ENCODE measurements at regions not wholly inside any gene's neighbourhood (a gene's known extent, or its start where the extent isn't known, plus 50 kb on each side); places are given as distances from the start of the nearest gene placed in this dataset.

DNA sequence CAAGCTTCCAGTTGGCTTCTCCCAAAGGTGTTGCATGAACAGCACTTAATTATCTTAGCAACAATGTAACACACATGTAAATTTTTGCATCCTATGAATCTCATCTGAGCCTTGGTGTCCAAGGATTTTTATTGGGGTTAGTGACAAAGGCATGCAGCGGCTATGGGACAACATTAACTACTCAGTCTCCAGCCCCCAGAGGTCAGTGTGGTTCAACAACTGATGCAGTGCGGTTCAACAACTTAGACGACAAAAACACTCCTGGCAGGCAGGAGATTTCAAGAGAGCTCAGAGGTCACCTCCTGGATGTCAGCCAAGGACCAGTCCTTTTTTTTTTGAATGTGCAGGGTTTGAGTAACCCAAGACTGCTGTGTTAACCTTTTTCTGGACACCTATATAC is 77.5 kb upstream of the HMCN1 start:
- H3K27me3 ChIP-seq = no peaks in the 10 kb centered on the region
- no peak for DNase-seq
- no peaks in the 10 kb centered on the region for H3K36me3 ChIP-seq
- intact Hi-C loops (cut with DNase I) = no loop called here
- WGBS, 3 donors = 82 to 91% (median 89%) methylated on average over 3 of the region's 3 CpGs
- no peaks in the 10 kb centered on the region for H3K9me3 ChIP-seq
- no peaks in the 10 kb centered on the region for H3K4me1 ChIP-seq (ENCODE audit: insufficient read depth)
- H3K27ac ChIP-seq = no peak overlapping the region
- no peak overlapping the region for H3K4me3 ChIP-seq
- TF ChIP-seq POLR2A (IDR thresholded peaks at IDR 0.05) = no peak
- TF ChIP-seq EP300 (IDR thresholded peaks at IDR 0.05) = no peak
- TF ChIP-seq, protein P1, sequence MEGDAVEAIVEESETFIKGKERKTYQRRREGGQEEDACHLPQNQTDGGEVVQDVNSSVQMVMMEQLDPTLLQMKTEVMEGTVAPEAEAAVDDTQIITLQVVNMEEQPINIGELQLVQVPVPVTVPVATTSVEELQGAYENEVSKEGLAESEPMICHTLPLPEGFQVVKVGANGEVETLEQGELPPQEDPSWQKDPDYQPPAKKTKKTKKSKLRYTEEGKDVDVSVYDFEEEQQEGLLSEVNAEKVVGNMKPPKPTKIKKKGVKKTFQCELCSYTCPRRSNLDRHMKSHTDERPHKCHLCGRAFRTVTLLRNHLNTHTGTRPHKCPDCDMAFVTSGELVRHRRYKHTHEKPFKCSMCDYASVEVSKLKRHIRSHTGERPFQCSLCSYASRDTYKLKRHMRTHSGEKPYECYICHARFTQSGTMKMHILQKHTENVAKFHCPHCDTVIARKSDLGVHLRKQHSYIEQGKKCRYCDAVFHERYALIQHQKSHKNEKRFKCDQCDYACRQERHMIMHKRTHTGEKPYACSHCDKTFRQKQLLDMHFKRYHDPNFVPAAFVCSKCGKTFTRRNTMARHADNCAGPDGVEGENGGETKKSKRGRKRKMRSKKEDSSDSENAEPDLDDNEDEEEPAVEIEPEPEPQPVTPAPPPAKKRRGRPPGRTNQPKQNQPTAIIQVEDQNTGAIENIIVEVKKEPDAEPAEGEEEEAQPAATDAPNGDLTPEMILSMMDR (IDR thresholded peaks at IDR 0.05) = no peak

DNA sequence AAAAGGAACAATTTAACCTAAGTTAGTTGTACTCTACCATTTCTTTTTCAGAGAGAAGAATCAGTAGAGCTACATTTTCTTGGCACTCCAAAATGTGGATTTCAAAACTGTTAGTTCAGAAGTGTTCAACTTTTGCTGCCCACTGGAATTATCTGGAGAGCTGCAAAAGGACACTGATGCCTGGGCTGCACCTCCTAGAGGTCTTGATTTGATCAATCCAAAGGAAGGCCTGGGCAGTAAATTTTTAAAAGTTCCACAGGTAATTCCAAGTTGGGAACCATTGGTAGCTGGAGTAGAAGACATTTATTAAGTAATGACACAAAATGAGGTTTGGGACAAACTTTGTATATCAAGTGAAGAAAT is 79.3 kb upstream of the HMCN1 start:
- DNase-seq = no peak
- H3K4me1 ChIP-seq (ENCODE audit: insufficient read depth) = no peaks in the 10 kb centered on the region
- TF ChIP-seq EP300 (IDR thresholded peaks at IDR 0.05) (no peak), POLR2A (IDR thresholded peaks at IDR 0.05) (no peak)
- TF ChIP-seq, protein P1 (IDR thresholded peaks at IDR 0.05) = no peak
- no peak overlapping the region for H3K4me3 ChIP-seq
- intact Hi-C loops (cut with DNase I) = no loop called here
- no peaks in the 10 kb centered on the region for H3K36me3 ChIP-seq
- no peaks in the 10 kb centered on the region for H3K27me3 ChIP-seq
- peaks cover 0 to 3% of the 10 kb centered on the region in 2 donors for H3K9me3 ChIP-seq
- no peak overlapping the region for H3K27ac ChIP-seq

DNA sequence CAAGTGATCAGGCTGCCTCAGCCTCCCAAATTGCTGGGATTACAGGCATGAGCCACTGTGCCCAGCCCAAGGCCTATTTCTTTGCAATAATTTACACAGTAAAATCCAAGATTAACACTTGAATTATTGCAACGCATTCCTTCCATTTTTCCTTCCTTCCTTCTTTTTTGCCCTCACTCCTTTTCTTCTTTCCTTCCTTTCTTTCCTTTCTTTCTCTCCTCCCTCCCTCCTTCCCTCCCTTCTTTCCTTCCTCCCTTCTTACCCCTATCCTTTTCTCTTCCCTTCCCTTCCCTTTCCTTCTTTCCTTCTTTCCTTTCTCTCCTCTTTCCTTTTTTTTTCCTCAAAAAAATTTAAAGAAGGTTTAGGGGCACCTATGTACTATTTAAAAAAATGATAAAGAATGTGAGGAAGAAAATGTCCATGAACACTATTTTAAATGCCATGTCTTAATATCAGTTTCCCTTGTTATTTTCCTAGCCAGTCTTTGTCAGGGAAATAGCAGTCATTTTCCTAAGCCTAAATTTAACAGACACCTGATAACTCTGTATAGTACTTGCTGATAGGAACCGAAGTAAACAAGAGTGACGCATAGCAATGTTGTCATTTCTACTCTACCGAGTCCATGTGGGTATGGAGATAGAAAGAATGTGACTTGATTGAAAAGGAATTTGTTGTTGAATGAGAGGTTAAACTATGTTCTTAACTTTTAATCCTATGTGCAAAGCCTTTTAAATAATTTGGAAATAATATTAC is 79.8 kb upstream of the HMCN1 start:
- intact Hi-C loops (cut with DNase I) = no loop called here
- no peaks in the 10 kb centered on the region for H3K36me3 ChIP-seq
- DNase-seq = no peak
- WGBS, 3 donors = 66 to 80% (median 70%) methylated on average over 4 of the region's 4 CpGs
- H3K27me3 ChIP-seq = no peaks in the 10 kb centered on the region
- no peak overlapping the region for H3K27ac ChIP-seq
- H3K4me1 ChIP-seq (ENCODE audit: insufficient read depth) = no peaks in the 10 kb centered on the region
- H3K9me3 ChIP-seq = peaks cover 0 to 3% of the 10 kb centered on the region in 2 donors
- TF ChIP-seq, protein P1 (IDR thresholded peaks at IDR 0.05) = no peak
- TF ChIP-seq POLR2A (IDR thresholded peaks at IDR 0.05) (no peak), EP300 (IDR thresholded peaks at IDR 0.05) (no peak)
- H3K4me3 ChIP-seq = no peak overlapping the region

DNA sequence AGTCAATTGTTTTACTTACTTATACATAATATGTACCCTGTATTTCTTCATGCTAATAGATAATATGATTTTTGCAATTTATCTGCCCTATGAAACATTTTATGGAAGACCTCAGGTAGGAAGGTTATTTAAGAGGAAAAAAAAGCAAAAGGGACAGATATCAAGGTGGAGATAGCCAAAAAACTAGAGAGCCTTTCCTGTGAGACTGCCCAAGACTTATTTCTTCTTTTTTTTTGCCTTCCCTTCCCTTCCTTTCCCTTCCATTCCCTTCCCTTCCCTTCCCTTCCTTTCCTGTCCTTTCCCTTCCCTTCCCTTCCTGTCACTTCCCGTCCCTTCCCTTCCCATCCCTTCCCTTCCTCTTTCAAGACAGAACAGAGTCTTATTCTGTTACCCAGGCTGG is 80.6 kb upstream of the HMCN1 start:
- H3K4me1 ChIP-seq (ENCODE audit: insufficient read depth) = no peaks in the 10 kb centered on the region
- H3K27ac ChIP-seq = no peak overlapping the region
- 91 to 97% (median 92%) methylated on average over 1 of the region's 1 CpG for WGBS, 3 donors
- no peak overlapping the region for H3K4me3 ChIP-seq
- no peaks in the 10 kb centered on the region for H3K27me3 ChIP-seq
- intact Hi-C loops (cut with DNase I) = no loop called here
- H3K9me3 ChIP-seq = peaks cover 0 to 3% of the 10 kb centered on the region in 2 donors
- no peak for DNase-seq
- TF ChIP-seq, protein P1 (IDR thresholded peaks at IDR 0.05) = no peak
- TF ChIP-seq POLR2A (IDR thresholded peaks at IDR 0.05) = no peak
- TF ChIP-seq EP300 (IDR thresholded peaks at IDR 0.05) = no peak
- no peaks in the 10 kb centered on the region for H3K36me3 ChIP-seq
